ENCODE measurements at regions not wholly inside any gene's neighbourhood (a gene's known extent, or its start where the extent isn't known, plus 50 kb on each side); places are given as distances from the start of the nearest gene placed in this dataset.

GRCh38 chr22:34294986-34295385 lies 374.7 kb upstream of the LARGE1 start:
- Histone ChIP-seq H3K36me3 (no peaks in the 10 kb centered on the region), H3K4me1 (no peaks in the 10 kb centered on the region), H3K9me3 (no peaks in the 10 kb centered on the region), H3K27ac (no peak overlapping the region), H3K4me3 (replicated peaks in 1 of 3) (no peak overlapping the region), H3K27me3 (no peaks in the 10 kb centered on the region)
- no peak for DNase-seq
- TF ChIP-seq CTCF (IDR thresholded peaks at IDR 0.05) (no peak), POLR2A (IDR thresholded peaks at IDR 0.05) (no peak)
- WGBS, 2 donors = 80 to 82% methylated on average over 3 of the region's 3 CpGs
- intact Hi-C loops (cut with DNase I) = no loop called here

- WGBS, 2 donors = 83 to 90% methylated on average over 2 of the region's 2 CpGs
- H3K27ac ChIP-seq = no peak overlapping the region
- no peaks in the 10 kb centered on the region for H3K36me3 ChIP-seq
- no peak overlapping the region for H3K4me3 ChIP-seq (replicated peaks in 1 of 3)
- H3K4me1 ChIP-seq = no peaks in the 10 kb centered on the region
- intact Hi-C loops (cut with DNase I) = no loop called here
- TF ChIP-seq CTCF (IDR thresholded peaks at IDR 0.05) (no peak), POLR2A (IDR thresholded peaks at IDR 0.05) (no peak)
- no peaks in the 10 kb centered on the region for H3K9me3 ChIP-seq
- no peak for DNase-seq
- no peaks in the 10 kb centered on the region for H3K27me3 ChIP-seq
Measured at GRCh38 chr22:34296461-34296860, 376.2 kb upstream of the LARGE1 start.

- no peak for DNase-seq
- no peaks in the 10 kb centered on the region for H3K4me1 ChIP-seq
- H3K27ac ChIP-seq = no peak overlapping the region
- intact Hi-C loops (cut with DNase I) = no loop called here
- TF ChIP-seq POLR2A (IDR thresholded peaks at IDR 0.05) = no peak
- no peak for TF ChIP-seq CTCF (IDR thresholded peaks at IDR 0.05)
- H3K9me3 ChIP-seq = no peaks in the 10 kb centered on the region
- no peaks in the 10 kb centered on the region for H3K36me3 ChIP-seq
- no peak overlapping the region for H3K4me3 ChIP-seq (replicated peaks in 1 of 3)
- 88 to 89% methylated on average over 1 of the region's 1 CpG for WGBS, 2 donors
- H3K27me3 ChIP-seq = no peaks in the 10 kb centered on the region
Measured at GRCh38 chr22:34297536-34298120, 377.4 kb upstream of the LARGE1 start.

GRCh38 chr22:34299496-34299895 lies 379.2 kb upstream of the LARGE1 start:
- H3K27me3 ChIP-seq = no peaks in the 10 kb centered on the region
- no peak overlapping the region for H3K4me3 ChIP-seq (replicated peaks in 1 of 3)
- no peaks in the 10 kb centered on the region for H3K36me3 ChIP-seq
- WGBS, 2 donors = 87 to 96% methylated on average over 1 of the region's 1 CpG
- intact Hi-C loops (cut with DNase I) = no loop called here
- H3K9me3 ChIP-seq = no peaks in the 10 kb centered on the region
- no peak overlapping the region for H3K27ac ChIP-seq
- no peak for DNase-seq
- TF ChIP-seq CTCF (IDR thresholded peaks at IDR 0.05) (no peak), POLR2A (IDR thresholded peaks at IDR 0.05) (no peak)
- no peaks in the 10 kb centered on the region for H3K4me1 ChIP-seq

- H3K36me3 ChIP-seq = no peaks in the 10 kb centered on the region
- DNase-seq = no peak
- no peaks in the 10 kb centered on the region for H3K9me3 ChIP-seq
- intact Hi-C loops (cut with DNase I) = no loop called here
- no peaks in the 10 kb centered on the region for H3K27me3 ChIP-seq
- no peak overlapping the region for H3K27ac ChIP-seq
- TF ChIP-seq CTCF (IDR thresholded peaks at IDR 0.05) (no peak), POLR2A (IDR thresholded peaks at IDR 0.05) (no peak)
- H3K4me1 ChIP-seq = no peaks in the 10 kb centered on the region
- no peak overlapping the region for H3K4me3 ChIP-seq (replicated peaks in 1 of 3)
Measured at GRCh38 chr22:34301569-34301968, 381.3 kb upstream of the LARGE1 start.

Measured in thyroid gland (tissue), 4 donors.